Prostate gland (tissue), 1 donor: ENCODE measurements at regions not wholly inside any gene's neighbourhood (a gene's known extent, or its start where the extent isn't known, plus 50 kb on each side); places are given as distances from the start of the nearest gene placed in this dataset.

Source experiments
- POLR2A ChIP-seq: fragments of 450-650 bp; IDR thresholded peaks from one replicate; pipeline ENCODE4 v1.6.1; 2016; ENCODE audit warnings: antibody characterized with exemption, mild to moderate bottlenecking
- POLR2AphosphoS5 ChIP-seq: sonication (generic); formaldehyde crosslinking; IDR thresholded peaks from one replicate; pipeline ENCODE4 v1.6.1; 2017; ENCODE audit warnings: antibody characterized with exemption

- TF ChIP-seq POLR2AphosphoS5: no peak
- no peak for TF ChIP-seq POLR2A
Measured at GRCh38 chr3:135803028-135803692, 162.4 kb upstream of the PPP2R3A start.
